Activated naive CD8-positive, alpha-beta T cell treated with anti-CD3 and anti-CD28 coated beads for 36 hours (primary cell): ENCODE measurements at regions not wholly inside any gene's neighbourhood (a gene's known extent, or its start where the extent isn't known, plus 50 kb on each side); places are given as distances from the start of the nearest gene placed in this dataset.
A peak's percentile ranks its signal among the peaks of the same experiment; 100 is the strongest.

Source experiments
- DNase-seq: peaks from one replicate; pipeline ENCODE4 v3.0.0; 2021
- H3K27ac Mint-ChIP-seq: one replicate; pipeline ENCODE4 v1.8.0; 2022; ENCODE audit warnings: mild to moderate bottlenecking, moderate library complexity, mixed read lengths
- H3K27me3 Mint-ChIP-seq: one replicate; pipeline ENCODE4 v1.8.0; 2022; ENCODE audit warnings: mild to moderate bottlenecking, mixed read lengths
- H3K36me3 Mint-ChIP-seq: one replicate; pipeline ENCODE4 v1.8.0; 2021; ENCODE audit warnings: mild to moderate bottlenecking, mixed read lengths
- H3K4me1 Mint-ChIP-seq: one replicate; pipeline ENCODE4 v1.8.0; 2021; ENCODE audit warnings: mixed read lengths
- H3K4me3 Mint-ChIP-seq: one replicate; pipeline ENCODE4 v1.8.0; 2022; ENCODE audit warnings: mild to moderate bottlenecking, moderate library complexity, mixed read lengths
- H3K9me3 Mint-ChIP-seq: one replicate; pipeline ENCODE4 v1.8.0; 2022; ENCODE audit warnings: mixed read lengths

DNA sequence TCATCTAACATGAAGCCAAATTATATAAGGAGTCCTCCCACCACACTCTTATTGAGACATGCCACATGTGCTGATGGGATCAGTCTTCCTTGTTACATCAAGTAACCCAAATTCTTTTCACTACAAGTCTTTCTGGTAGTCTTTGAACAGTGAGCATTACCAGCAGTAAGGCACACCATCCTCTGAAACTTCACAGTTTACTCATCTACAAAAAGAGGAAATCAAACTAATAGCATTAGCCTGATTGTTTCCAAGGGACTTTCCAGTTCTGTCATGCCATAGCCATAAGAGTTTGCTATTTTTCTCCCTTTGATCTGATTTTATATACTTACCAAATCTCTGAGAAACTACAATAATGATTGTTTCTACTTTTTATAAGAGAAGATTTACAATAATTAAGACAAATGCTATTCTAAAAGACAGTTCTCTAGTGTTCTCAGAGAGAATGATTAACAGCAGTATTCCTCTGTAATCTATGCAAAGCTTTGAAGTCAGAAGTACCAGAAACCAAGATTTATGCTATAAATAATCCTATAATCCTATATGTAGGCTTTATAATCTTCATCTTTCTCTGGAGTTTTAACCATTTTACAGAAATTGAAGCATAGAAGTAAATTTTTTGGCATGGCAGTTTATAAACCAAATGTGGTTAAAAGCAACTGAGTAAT is 166.2 kb upstream of the ACO1 start:
- no peak for DNase-seq
- Mint-ChIP-seq H3K4me1 (no peaks in the 10 kb centered on the region), H3K27ac (no peak overlapping the region), H3K4me3 (no peak overlapping the region), H3K36me3 (no peaks in the 10 kb centered on the region), H3K27me3 (no peaks in the 10 kb centered on the region), H3K9me3 (peaks cover 2% of the 10 kb centered on the region)

GRCh38 chr9:32220750-32221149 is 163.7 kb upstream of the ACO1 start:
- Mint-ChIP-seq H3K27ac (no peak overlapping the region), H3K4me3 (no peak overlapping the region), H3K27me3 (no peaks in the 10 kb centered on the region), H3K36me3 (no peaks in the 10 kb centered on the region), H3K4me1 (no peaks in the 10 kb centered on the region), H3K9me3 (no peaks in the 10 kb centered on the region)
- no peak for DNase-seq

GRCh38 chr9:32234451-32234850 is 150.0 kb upstream of the ACO1 start:
- Mint-ChIP-seq H3K27ac (no peak overlapping the region), H3K9me3 (peaks cover 1% of the 10 kb centered on the region), H3K4me1 (no peaks in the 10 kb centered on the region), H3K36me3 (no peaks in the 10 kb centered on the region), H3K27me3 (peaks cover 7% of the 10 kb centered on the region), H3K4me3 (no peak overlapping the region)
- no peak for DNase-seq

DNA sequence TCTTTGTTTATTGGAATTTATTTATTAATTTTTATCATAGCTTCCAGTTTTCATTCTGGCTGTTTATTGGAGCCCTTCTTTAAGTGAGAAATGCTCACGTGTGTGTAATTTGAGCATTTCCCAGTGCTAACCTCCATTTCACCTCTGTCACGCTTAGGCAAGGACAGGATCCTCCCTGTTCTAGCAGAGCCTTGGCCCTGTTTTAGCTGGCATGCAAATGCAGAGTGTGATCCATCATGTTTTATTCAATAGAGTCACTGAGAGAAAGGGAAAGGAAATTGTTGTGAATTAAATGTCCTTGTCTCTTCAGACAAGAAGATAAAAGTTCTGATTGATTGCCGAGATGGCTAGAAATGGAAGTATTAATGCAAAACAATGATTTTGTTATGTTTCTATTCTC is 137.3 kb upstream of the ACO1 start:
- Mint-ChIP-seq H3K27ac (no peak overlapping the region), H3K4me1 (no peaks in the 10 kb centered on the region), H3K27me3 (peaks cover 9% of the 10 kb centered on the region), H3K36me3 (no peaks in the 10 kb centered on the region), H3K9me3 (no peaks in the 10 kb centered on the region), H3K4me3 (no peak overlapping the region)
- no peak for DNase-seq

GRCh38 chr9:32248189-32248712 is 136.2 kb upstream of the ACO1 start:
- no peaks in the 10 kb centered on the region for H3K9me3 Mint-ChIP-seq
- no peaks in the 10 kb centered on the region for H3K36me3 Mint-ChIP-seq
- H3K27me3 Mint-ChIP-seq, result peaks cover 9% of the 10 kb centered on the region
- H3K27ac Mint-ChIP-seq, result no peak overlapping the region
- H3K4me1 Mint-ChIP-seq, result no peaks in the 10 kb centered on the region
- no peak overlapping the region for H3K4me3 Mint-ChIP-seq
- DNase-seq, result no peak

GRCh38 chr9:32251539-32251938 is 132.9 kb upstream of the ACO1 start:
- Mint-ChIP-seq H3K27ac (no peak overlapping the region), H3K4me1 (no peaks in the 10 kb centered on the region)
- DNase-seq, result peak; percentile 2

GRCh38 chr9:32253731-32254130 is 130.7 kb upstream of the ACO1 start:
- no peaks in the 10 kb centered on the region for H3K36me3 Mint-ChIP-seq
- DNase-seq, result no peak
- no peak overlapping the region for H3K4me3 Mint-ChIP-seq
- no peaks in the 10 kb centered on the region for H3K9me3 Mint-ChIP-seq
- no peaks in the 10 kb centered on the region for H3K4me1 Mint-ChIP-seq
- H3K27ac Mint-ChIP-seq, result no peak overlapping the region
- peaks cover 12% of the 10 kb centered on the region for H3K27me3 Mint-ChIP-seq

More at GRCh38 chr9:32251539-32251938, 132.9 kb upstream of the ACO1 start:
- H3K9me3 Mint-ChIP-seq, result no peaks in the 10 kb centered on the region
- H3K27me3 Mint-ChIP-seq, result peaks cover 12% of the 10 kb centered on the region
- no peaks in the 10 kb centered on the region for H3K36me3 Mint-ChIP-seq
- H3K4me3 Mint-ChIP-seq, result no peak overlapping the region

DNA sequence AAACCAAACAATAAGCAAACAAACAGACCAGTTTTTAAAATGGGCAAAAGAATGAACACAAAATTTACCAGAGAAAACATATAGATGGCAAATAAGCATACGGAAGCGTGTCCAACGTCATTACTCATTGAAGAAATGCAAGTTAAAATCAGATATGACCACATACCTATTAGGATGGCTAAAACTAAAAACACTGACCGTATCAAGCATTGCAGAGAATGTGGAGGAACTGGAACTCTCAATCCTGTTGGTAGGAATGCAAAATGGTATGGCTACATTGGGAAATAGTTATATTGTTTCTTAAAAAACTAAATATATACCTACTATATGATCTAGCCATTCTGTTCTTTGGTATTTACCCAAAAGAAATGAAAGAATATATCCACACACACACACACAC is 129.4 kb upstream of the ACO1 start:
- H3K9me3 Mint-ChIP-seq, result no peaks in the 10 kb centered on the region
- no peak for DNase-seq
- peaks cover 12% of the 10 kb centered on the region for H3K27me3 Mint-ChIP-seq
- H3K27ac Mint-ChIP-seq, result no peak overlapping the region
- H3K36me3 Mint-ChIP-seq, result no peaks in the 10 kb centered on the region
- H3K4me3 Mint-ChIP-seq, result no peak overlapping the region
- H3K4me1 Mint-ChIP-seq, result no peaks in the 10 kb centered on the region

- no peaks in the 10 kb centered on the region for H3K36me3 Mint-ChIP-seq
- no peak overlapping the region for H3K4me3 Mint-ChIP-seq
- H3K27ac Mint-ChIP-seq, result no peak overlapping the region
- H3K27me3 Mint-ChIP-seq, result peaks cover 7% of the 10 kb centered on the region
- no peak for DNase-seq
- H3K9me3 Mint-ChIP-seq, result no peaks in the 10 kb centered on the region
- H3K4me1 Mint-ChIP-seq, result no peaks in the 10 kb centered on the region
Observed at GRCh38 chr9:32258482-32258881, 126.0 kb upstream of the ACO1 start.

DNA sequence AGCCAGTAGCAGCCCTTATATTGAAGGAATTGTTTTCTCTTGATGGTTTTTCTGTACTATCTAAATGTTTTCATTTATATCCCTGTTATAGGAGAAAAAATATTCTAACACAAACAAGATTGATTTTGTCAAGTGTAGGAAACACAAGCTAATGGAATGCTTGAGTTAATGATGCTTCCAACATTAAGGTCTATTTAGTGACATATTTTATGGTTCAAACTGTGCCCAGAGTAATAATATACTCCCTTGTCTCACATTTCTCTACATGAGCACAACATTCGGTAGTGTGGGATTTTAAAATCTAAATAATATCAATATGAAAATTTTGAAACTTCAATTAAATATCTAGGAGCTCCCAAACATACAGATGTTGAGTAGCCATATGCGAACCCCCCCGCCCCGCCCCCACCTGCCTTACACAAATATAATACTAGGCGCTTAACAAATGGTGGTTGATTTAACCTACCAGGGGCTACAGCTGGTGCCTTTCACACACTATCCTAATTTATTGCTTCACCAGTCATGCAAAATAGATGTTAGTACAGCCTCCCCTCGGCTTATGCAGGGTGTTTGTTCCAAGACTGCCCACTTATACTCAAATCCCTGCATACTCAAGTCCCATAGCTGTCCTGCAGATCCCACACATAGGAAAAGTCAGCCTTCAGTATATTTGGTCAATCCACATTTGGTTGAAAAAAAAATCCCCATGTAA is 124.1 kb upstream of the ACO1 start:
- no peak for DNase-seq
- H3K27ac Mint-ChIP-seq, result no peak overlapping the region
- no peaks in the 10 kb centered on the region for H3K9me3 Mint-ChIP-seq
- no peaks in the 10 kb centered on the region for H3K4me1 Mint-ChIP-seq
- no peak overlapping the region for H3K4me3 Mint-ChIP-seq
- H3K27me3 Mint-ChIP-seq, result peaks cover 6% of the 10 kb centered on the region
- no peaks in the 10 kb centered on the region for H3K36me3 Mint-ChIP-seq

GRCh38 chr9:32264170-32264864 is 120.1 kb upstream of the ACO1 start:
- Mint-ChIP-seq H3K27me3 (peaks cover 11% of the 10 kb centered on the region), H3K4me1 (no peaks in the 10 kb centered on the region), H3K36me3 (no peaks in the 10 kb centered on the region), H3K27ac (no peak overlapping the region), H3K9me3 (no peaks in the 10 kb centered on the region), H3K4me3 (no peak overlapping the region)
- DNase-seq, result no peak

DNA sequence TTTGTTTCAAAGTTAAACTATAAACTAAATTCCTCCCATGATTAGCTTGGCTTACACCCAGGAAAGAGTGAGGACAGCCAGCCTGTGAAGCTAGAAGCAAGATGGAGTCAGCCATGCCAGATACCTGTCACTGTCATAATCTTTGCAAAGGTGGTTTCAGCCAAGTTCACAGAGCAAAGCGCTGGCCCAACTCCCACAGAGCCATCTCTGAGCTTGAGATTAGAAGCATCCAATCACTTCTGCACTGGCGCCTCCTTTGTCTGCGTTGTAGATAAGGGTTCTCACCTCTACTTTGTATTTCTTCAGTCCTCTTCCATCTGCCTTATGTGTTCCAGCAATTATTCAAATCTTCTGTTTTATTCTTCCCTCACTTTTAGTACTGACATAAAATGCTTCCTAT is 119.4 kb upstream of the ACO1 start:
- Mint-ChIP-seq H3K27me3 (peaks cover 11% of the 10 kb centered on the region), H3K4me3 (no peak overlapping the region), H3K9me3 (no peaks in the 10 kb centered on the region), H3K4me1 (no peaks in the 10 kb centered on the region), H3K27ac (no peak overlapping the region), H3K36me3 (no peaks in the 10 kb centered on the region)
- DNase-seq, result no peak

DNA sequence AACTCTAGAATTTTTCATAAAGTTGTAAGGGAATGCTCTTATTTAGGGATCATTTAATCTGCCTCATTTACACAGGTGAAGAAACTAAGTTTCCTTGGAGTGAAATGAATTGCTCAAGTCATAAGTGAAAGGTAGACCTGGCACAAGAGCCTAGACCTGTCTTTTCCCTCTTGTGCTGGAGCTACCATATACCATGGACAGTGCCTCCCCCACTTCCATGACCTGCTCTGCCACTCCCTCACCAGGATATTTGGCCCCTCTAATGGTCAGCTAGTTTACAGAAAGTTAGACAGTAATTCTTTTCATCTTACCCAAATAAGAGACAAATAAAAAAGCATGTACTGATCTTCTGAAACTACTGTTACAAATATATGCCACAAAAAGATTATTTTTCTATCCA is 105.5 kb upstream of the ACO1 start:
- DNase-seq, result no peak
- Mint-ChIP-seq H3K9me3 (no peaks in the 10 kb centered on the region), H3K27me3 (no peaks in the 10 kb centered on the region), H3K27ac (no peak overlapping the region), H3K4me3 (no peak overlapping the region), H3K4me1 (no peaks in the 10 kb centered on the region), H3K36me3 (no peaks in the 10 kb centered on the region)

DNA sequence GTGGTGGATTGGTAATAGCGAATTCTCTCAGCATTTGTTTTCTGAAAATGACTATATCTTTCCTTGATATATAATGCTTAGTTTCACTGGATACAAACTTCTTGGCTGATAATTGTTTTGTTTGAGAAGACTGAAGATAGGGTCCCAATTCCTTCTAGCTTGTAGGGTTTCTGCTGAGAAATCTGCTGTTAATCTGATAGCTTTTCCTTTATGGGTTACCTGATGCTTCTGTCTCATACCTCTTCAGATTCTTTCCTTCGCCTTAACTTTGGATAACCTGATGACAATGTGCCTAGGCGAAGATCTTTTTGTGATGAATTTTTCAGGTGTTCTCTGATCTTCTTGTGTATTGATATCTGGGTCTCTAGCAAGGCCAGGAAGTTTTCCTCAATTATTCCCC is 94.7 kb upstream of the ACO1 start:
- Mint-ChIP-seq H3K36me3 (no peaks in the 10 kb centered on the region), H3K27me3 (peaks cover 4% of the 10 kb centered on the region), H3K27ac (no peak overlapping the region), H3K4me3 (no peak overlapping the region), H3K9me3 (no peaks in the 10 kb centered on the region), H3K4me1 (no peaks in the 10 kb centered on the region)
- DNase-seq, result no peak

- Mint-ChIP-seq H3K9me3 (no peaks in the 10 kb centered on the region), H3K4me1 (no peaks in the 10 kb centered on the region), H3K27me3 (peaks cover 4% of the 10 kb centered on the region), H3K4me3 (no peak overlapping the region), H3K27ac (no peak overlapping the region), H3K36me3 (no peaks in the 10 kb centered on the region)
- no peak for DNase-seq
Observed at GRCh38 chr9:32291370-32291769, 93.1 kb upstream of the ACO1 start.
